Natural killer cell (primary cell): ENCODE measurements at regions not wholly inside any gene's neighbourhood (a gene's known extent, or its start where the extent isn't known, plus 50 kb on each side); places are given as distances from the start of the nearest gene placed in this dataset.

Experiments used
- ATAC-seq, 3 donors: fragments of 150-1000 bp in 2 of 3; fragments of 200-7000 bp in 1 of 3; cut with Tn5 transposase; 1 replicate in 1 of 3; 2 replicates in 2 of 3; pipeline ENCODE4 v1.10.0; 2021; ENCODE audit warnings: mild to moderate bottlenecking in 2 of 3, moderate library complexity in 2 of 3
- DNase-seq, 2 donors: peaks; one replicate each; pipeline versions ENCODE4 v3.0.0 to v3.0.0-alpha.2; 2013 to 2021; ENCODE audit warnings: mixed read lengths in 1 of 2
- H3K27ac ChIP-seq: one replicate; pipeline ENCODE4 v1.5.1; 2013; ENCODE audit warnings: mild to moderate bottlenecking, low read length
- H3K27me3 ChIP-seq: one replicate; pipeline ENCODE4 v1.6.1; 2013; ENCODE audit warnings: low read length; ENCODE audit not compliant: control insufficient read depth, insufficient read depth
- H3K36me3 ChIP-seq: one replicate; pipeline ENCODE4 v1.6.1; 2013; ENCODE audit warnings: low read length; ENCODE audit not compliant: control insufficient read depth, insufficient read depth
- H3K4me1 ChIP-seq: one replicate; pipeline ENCODE4 v1.6.1; 2013; ENCODE audit warnings: low read length; ENCODE audit not compliant: control insufficient read depth, insufficient read depth
- H3K4me3 ChIP-seq: one replicate; pipeline ENCODE4 v1.5.1; 2013; ENCODE audit warnings: low read length
- H3K9me3 ChIP-seq: one replicate; pipeline ENCODE4 v1.6.1; 2013; ENCODE audit warnings: low read length; ENCODE audit not compliant: control insufficient read depth, insufficient read depth
- H3K27ac Mint-ChIP-seq, 2 donors: one replicate each; pipeline ENCODE4 v1.8.0; 2022; ENCODE audit warnings: mild to moderate bottlenecking in 2 of 2, mixed read lengths in 2 of 2, moderate library complexity in 1 of 2
- H3K27me3 Mint-ChIP-seq, 2 donors: one replicate each; pipeline ENCODE4 v1.8.0; 2022; ENCODE audit warnings: low read depth in 2 of 2, mixed read lengths in 2 of 2
- H3K36me3 Mint-ChIP-seq: one replicate; pipeline ENCODE4 v1.8.0; 2022; ENCODE audit warnings: mixed read lengths
- H3K4me1 Mint-ChIP-seq, 2 donors: one replicate each; pipeline ENCODE4 v1.8.0; 2022; ENCODE audit warnings: mixed read lengths in 2 of 2
- H3K4me3 Mint-ChIP-seq: one replicate; pipeline ENCODE4 v1.8.0; 2022; ENCODE audit warnings: mild to moderate bottlenecking, moderate library complexity, mixed read lengths
- H3K9me3 Mint-ChIP-seq, 2 donors: one replicate each; pipeline ENCODE4 v1.8.0; 2022; ENCODE audit warnings: mixed read lengths in 2 of 2
- WGBS: methylation state at CpG from one replicate; pipeline ENCODE4 v1.1.7; 2013; ENCODE audit warnings: missing lambda C conversion rate; ENCODE audit not compliant: insufficient coverage; 5-methylcytosine and 5-hydroxymethylcytosine counted together
- intact Hi-C: fragments of 100-400 bp; cut with micrococcal nuclease; formaldehyde crosslinking; loops from one replicate; pipeline ENCODE4 v1.14.2; 2022
- TF ChIP-seq, protein P1 (sequence below): fragments of 200-600 bp; IDR thresholded peaks from one replicate; pipeline ENCODE4 v1.8.0; 2022; ENCODE audit warnings: antibody characterized with exemption

- Histone ChIP-seq H3K4me3 (no peak overlapping the region), H3K9me3 (no peaks in the 10 kb centered on the region), H3K4me1 (no peaks in the 10 kb centered on the region), H3K27ac (no peak overlapping the region), H3K27me3 (no peaks in the 10 kb centered on the region), H3K36me3 (no peaks in the 10 kb centered on the region)
- intact Hi-C loops: no loop called here
- WGBS: no CpG with 5 or more reads among the region's 1 CpG
- DNase-seq (no peak), ATAC-seq (no peak)
- no peaks in the 10 kb centered on the region for H3K4me1 Mint-ChIP-seq
- no peak overlapping the region for H3K27ac Mint-ChIP-seq
- TF ChIP-seq, protein P1, sequence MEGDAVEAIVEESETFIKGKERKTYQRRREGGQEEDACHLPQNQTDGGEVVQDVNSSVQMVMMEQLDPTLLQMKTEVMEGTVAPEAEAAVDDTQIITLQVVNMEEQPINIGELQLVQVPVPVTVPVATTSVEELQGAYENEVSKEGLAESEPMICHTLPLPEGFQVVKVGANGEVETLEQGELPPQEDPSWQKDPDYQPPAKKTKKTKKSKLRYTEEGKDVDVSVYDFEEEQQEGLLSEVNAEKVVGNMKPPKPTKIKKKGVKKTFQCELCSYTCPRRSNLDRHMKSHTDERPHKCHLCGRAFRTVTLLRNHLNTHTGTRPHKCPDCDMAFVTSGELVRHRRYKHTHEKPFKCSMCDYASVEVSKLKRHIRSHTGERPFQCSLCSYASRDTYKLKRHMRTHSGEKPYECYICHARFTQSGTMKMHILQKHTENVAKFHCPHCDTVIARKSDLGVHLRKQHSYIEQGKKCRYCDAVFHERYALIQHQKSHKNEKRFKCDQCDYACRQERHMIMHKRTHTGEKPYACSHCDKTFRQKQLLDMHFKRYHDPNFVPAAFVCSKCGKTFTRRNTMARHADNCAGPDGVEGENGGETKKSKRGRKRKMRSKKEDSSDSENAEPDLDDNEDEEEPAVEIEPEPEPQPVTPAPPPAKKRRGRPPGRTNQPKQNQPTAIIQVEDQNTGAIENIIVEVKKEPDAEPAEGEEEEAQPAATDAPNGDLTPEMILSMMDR: no peak
- H3K9me3 Mint-ChIP-seq: peaks cover 2 to 5% of the 10 kb centered on the region in 2 donors
- H3K27me3 Mint-ChIP-seq: no peaks in the 10 kb centered on the region
- H3K4me3 Mint-ChIP-seq: no peak overlapping the region
- no peaks in the 10 kb centered on the region for H3K36me3 Mint-ChIP-seq
These were observed 298.3 kb upstream of the AGA start for GRCh38 chr4:177740563-177740962.

DNA sequence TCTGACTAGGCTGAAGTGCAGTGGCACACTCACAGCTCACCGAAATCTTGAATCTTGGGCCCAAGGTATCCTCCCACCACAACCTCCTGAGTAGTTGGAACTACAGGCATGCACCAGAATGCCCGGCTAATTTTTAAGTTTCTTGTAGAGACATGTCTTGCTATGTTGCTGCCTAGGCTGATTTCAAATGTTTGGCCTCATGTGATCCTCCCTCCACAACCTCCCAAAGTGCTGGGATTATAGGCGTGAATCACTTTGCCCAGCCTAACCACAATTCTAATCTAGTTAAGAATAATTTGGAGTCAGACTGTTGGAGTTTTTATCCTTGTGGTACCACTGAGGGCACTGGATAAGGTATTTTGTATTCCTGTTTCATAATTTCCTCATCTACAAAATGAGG lies 317.5 kb upstream of the AGA start:
- H3K9me3 Mint-ChIP-seq: peaks cover 1 to 4% of the 10 kb centered on the region in 2 donors
- H3K4me1 Mint-ChIP-seq: no peaks in the 10 kb centered on the region
- no peaks in the 10 kb centered on the region for H3K27me3 Mint-ChIP-seq
- no peaks in the 10 kb centered on the region for H3K9me3 ChIP-seq
- no peak overlapping the region for H3K27ac Mint-ChIP-seq
- TF ChIP-seq, protein P1: no peak
- intact Hi-C loops: no loop called here
- H3K27ac ChIP-seq: no peak overlapping the region
- H3K36me3 ChIP-seq: no peaks in the 10 kb centered on the region
- no peaks in the 10 kb centered on the region for H3K4me1 ChIP-seq
- no peak overlapping the region for H3K4me3 ChIP-seq
- WGBS: 88% methylated on average over 2 of the region's 3 CpGs
- H3K36me3 Mint-ChIP-seq: no peaks in the 10 kb centered on the region
- DNase-seq (no peak), ATAC-seq (no peak)
- no peaks in the 10 kb centered on the region for H3K27me3 ChIP-seq
- no peak overlapping the region for H3K4me3 Mint-ChIP-seq

- ATAC-seq (no peak), DNase-seq (no peak)
- Mint-ChIP-seq H3K36me3 (no peaks in the 10 kb centered on the region), H3K27me3 (no peaks in the 10 kb centered on the region), H3K9me3 (peaks cover 3 to 10% of the 10 kb centered on the region in 2 donors), H3K27ac (no peak overlapping the region), H3K4me3 (no peak overlapping the region), H3K4me1 (no peaks in the 10 kb centered on the region)
- TF ChIP-seq, protein P1: no peak
- 88% methylated on average over 12 of the region's 12 CpGs for WGBS
- H3K36me3 ChIP-seq: no peaks in the 10 kb centered on the region
- intact Hi-C loops: no loop called here
- no peaks in the 10 kb centered on the region for H3K4me1 ChIP-seq
- H3K4me3 ChIP-seq: no peak overlapping the region
- H3K27me3 ChIP-seq: no peaks in the 10 kb centered on the region
- peaks cover 2% of the 10 kb centered on the region for H3K9me3 ChIP-seq
- H3K27ac ChIP-seq: no peak overlapping the region
These were observed 319.5 kb upstream of the AGA start for GRCh38 chr4:177761692-177762091.

GRCh38 chr4:177769155-177769554 lies 326.9 kb upstream of the AGA start:
- ATAC-seq: no peak
- peaks cover 4% of the 10 kb centered on the region for H3K9me3 ChIP-seq
- Mint-ChIP-seq H3K4me1 (no peaks in the 10 kb centered on the region), H3K27ac (no peak overlapping the region), H3K4me3 (no peak overlapping the region), H3K27me3 (no peaks in the 10 kb centered on the region), H3K36me3 (no peaks in the 10 kb centered on the region), H3K9me3 (peaks cover 7 to 16% of the 10 kb centered on the region in 2 donors)
- intact Hi-C loops: no loop called here
- H3K36me3 ChIP-seq: no peaks in the 10 kb centered on the region
- no peaks in the 10 kb centered on the region for H3K27me3 ChIP-seq
- DNase-seq: no peak
- no peak overlapping the region for H3K27ac ChIP-seq
- 40% methylated on average over 1 of the region's 4 CpGs for WGBS
- H3K4me1 ChIP-seq: no peaks in the 10 kb centered on the region
- no peak overlapping the region for H3K4me3 ChIP-seq
- TF ChIP-seq, protein P1: no peak
